ENCODE measurements at regions not wholly inside any gene's neighbourhood (a gene's known extent, or its start where the extent isn't known, plus 50 kb on each side); places are given as distances from the start of the nearest gene placed in this dataset.
A peak's percentile ranks its signal among the peaks of the same experiment; 100 is the strongest.
"Not testable (repeated sequence)": the region's sequence is repeated elsewhere in the genome, so short reads cannot be mapped to it uniquely, and the experiment has no call there.

- DNase-seq (ENCODE audit: insufficient read length, low spot score) (no peak), FAIRE-seq (no peak)
- TF ChIP-seq CTCF (IDR thresholded peaks at IDR 0.05; ENCODE audit: insufficient read depth, missing control alignments) = no peak
Measured at GRCh38 chr6:110544472-110544871, 68.1 kb upstream of the SLC22A16 start.

GRCh38 chr6:110543106-110543505 is 66.7 kb upstream of the SLC22A16 start:
- no peak for TF ChIP-seq CTCF (IDR thresholded peaks at IDR 0.05; ENCODE audit: insufficient read depth, missing control alignments)
- DNase-seq (ENCODE audit: insufficient read length, low spot score) (no peak), FAIRE-seq (no peak)

GRCh38 chr6:110542311-110543024 is 66.1 kb upstream of the SLC22A16 start:
- DNase-seq (ENCODE audit: insufficient read length, low spot score) (no peak), FAIRE-seq (no peak)
- no peak for TF ChIP-seq CTCF (IDR thresholded peaks at IDR 0.05; ENCODE audit: insufficient read depth, missing control alignments)

DNA sequence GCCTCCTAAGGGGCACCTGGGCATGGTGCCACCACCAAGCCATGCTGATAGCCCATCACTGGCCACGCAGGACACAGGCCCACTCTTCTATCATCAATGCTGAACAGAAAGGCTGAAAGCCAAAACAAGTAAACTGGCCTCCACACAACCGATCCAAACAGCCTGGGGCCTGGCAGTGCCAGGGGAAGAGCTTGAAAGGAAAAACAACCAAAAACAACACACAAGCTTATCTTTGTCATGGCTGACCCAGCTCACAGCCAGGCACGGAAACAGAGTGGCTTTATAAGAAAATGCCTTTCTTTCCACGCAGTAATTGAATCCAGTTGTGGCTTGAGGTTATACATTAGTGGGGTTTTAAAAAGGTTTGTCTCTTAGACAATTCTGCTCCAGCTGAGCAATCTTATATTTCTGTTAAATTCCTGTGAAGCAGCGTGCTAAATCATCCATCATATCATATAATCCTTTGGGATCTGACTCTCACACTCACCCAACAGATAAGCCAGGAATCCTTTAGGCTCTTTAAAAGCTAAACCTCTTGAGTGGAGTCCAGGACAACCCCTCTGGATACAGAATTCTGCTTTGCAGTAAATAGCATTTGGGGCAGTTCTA is 65.4 kb upstream of the SLC22A16 start:
- TF ChIP-seq CTCF (IDR thresholded peaks at IDR 0.05; ENCODE audit: insufficient read depth, missing control alignments) = no peak
- FAIRE-seq (no peak), DNase-seq (ENCODE audit: insufficient read length, low spot score) (peak; percentile 38)

DNA sequence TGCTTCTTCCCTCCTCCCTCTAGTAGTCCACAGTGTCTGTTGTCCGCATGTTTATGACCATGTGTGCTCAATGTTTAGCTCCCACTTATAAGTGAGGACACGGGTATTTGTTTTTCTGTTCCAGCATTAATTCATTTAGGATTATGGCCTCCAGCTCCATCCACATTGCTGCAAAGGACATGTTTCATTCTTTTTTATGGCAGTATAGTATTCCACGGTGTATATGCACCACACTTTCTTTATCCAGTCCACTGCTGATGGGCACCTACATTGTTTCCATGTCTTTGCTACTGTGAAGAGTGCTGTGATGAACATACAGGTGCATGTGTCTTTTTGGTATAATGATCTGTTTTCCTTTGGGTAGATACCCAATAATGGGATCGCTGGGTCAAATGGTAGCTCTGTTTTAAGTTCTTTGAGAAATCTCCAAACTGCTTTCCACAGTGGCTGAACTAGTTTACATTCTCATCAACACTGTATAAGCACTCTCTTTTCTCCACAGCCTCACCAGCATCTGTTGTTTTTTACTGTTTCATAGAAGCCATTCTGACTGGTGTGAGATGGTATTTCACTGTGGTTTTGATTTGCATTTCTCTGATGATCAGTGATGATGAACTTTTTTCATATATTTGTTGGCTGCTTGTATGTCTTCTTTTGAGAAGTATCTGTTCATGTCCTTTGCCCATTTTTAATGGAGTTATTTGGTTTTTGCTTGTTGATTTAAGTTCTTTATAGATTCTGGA is 63.0 kb upstream of the SLC22A16 start:
- not testable (repeated sequence) for FAIRE-seq; DNase-seq (ENCODE audit: insufficient read length, low spot score)

- DNase-seq (ENCODE audit: insufficient read length, low spot score) = no peak
- FAIRE-seq = no peak
- no peak for TF ChIP-seq CTCF (IDR thresholded peaks at IDR 0.05; ENCODE audit: insufficient read depth, missing control alignments)
Measured at GRCh38 chr6:110538416-110539160, 62.2 kb upstream of the SLC22A16 start.
